Esophagus muscularis mucosa (tissue), 4 donors: ENCODE measurements at regions not wholly inside any gene's neighbourhood (a gene's known extent, or its start where the extent isn't known, plus 50 kb on each side); places are given as distances from the start of the nearest gene placed in this dataset.

Experiments
- EP300 ChIP-seq: sonication (generic); formaldehyde crosslinking; IDR thresholded peaks from one replicate; pipeline ENCODE4 v1.6.1; 2017; ENCODE audit warnings: antibody characterized with exemption
- POLR2A ChIP-seq: fragments of 450-650 bp; IDR thresholded peaks from one replicate; pipeline ENCODE4 v1.6.1; 2017; ENCODE audit warnings: antibody characterized with exemption, moderate library complexity, mild to moderate bottlenecking, low read depth
- POLR2AphosphoS5 ChIP-seq, 2 donors: sonication (generic); formaldehyde crosslinking; IDR thresholded peaks; one replicate each; pipeline ENCODE4 v1.6.1; 2017; ENCODE audit warnings: antibody characterized with exemption in 2 of 2
- TF ChIP-seq, protein P1 (sequence below), 3 experiments: fragments of 200-600 bp in 2 of 3; fragments of 450-650 bp in 1 of 3; sonication (generic) in 2 of 3; IDR thresholded peaks; one replicate each; pipeline ENCODE4 v1.5.1; 2017 to 2019; ENCODE audit warnings: antibody characterized with exemption in 3 of 3, mild to moderate bottlenecking in 2 of 3, moderate library complexity in 1 of 3

DNA sequence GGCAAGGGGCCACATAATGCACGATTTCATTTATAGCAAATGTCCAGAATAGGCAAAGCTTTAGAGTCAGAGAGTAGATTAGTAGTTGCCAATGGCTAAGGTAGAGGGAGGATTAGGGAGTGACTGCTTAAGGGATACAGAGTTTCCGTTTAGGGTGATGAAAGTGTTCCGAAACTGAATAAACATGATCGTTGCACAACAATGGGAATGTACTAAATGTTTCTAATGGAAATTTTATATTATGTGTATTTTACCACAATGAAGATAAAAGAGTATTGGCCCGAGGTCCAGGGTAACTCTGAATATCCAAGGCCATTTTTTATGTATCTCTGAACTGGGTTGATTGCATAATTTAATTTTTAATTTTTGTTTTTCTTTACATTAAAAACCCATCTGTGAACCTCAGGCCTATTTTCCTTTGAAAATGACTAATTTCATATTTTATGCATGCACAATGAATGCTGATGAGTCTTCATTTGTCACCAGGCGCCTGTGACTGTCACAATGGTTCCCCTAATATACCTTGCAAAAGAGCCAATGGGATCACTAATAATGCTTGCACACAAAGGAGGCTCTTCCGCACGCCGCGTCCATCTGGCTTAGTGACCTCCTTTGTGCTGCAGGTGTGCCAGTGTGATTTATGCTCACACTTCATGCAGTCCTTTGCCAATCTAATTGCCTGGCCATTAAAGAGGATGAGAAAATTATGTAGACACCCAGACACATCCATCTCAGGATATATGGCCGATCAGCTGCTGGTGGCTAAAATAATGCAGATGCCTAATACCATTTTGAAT, 612.5 kb downstream of the CDH26 start:
- TF ChIP-seq, protein P1, sequence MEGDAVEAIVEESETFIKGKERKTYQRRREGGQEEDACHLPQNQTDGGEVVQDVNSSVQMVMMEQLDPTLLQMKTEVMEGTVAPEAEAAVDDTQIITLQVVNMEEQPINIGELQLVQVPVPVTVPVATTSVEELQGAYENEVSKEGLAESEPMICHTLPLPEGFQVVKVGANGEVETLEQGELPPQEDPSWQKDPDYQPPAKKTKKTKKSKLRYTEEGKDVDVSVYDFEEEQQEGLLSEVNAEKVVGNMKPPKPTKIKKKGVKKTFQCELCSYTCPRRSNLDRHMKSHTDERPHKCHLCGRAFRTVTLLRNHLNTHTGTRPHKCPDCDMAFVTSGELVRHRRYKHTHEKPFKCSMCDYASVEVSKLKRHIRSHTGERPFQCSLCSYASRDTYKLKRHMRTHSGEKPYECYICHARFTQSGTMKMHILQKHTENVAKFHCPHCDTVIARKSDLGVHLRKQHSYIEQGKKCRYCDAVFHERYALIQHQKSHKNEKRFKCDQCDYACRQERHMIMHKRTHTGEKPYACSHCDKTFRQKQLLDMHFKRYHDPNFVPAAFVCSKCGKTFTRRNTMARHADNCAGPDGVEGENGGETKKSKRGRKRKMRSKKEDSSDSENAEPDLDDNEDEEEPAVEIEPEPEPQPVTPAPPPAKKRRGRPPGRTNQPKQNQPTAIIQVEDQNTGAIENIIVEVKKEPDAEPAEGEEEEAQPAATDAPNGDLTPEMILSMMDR (IDR thresholded peaks at IDR 0.05): no peak
- no peak for TF ChIP-seq POLR2A
- TF ChIP-seq POLR2AphosphoS5 (IDR thresholded peaks at IDR 0.05): no peak
- TF ChIP-seq EP300: no peak
